Lower lobe of right lung (tissue), 2 donors: ENCODE measurements at regions not wholly inside any gene's neighbourhood (a gene's known extent, or its start where the extent isn't known, plus 50 kb on each side); places are given as distances from the start of the nearest gene placed in this dataset.
"Not testable (repeated sequence)": the region's sequence is repeated elsewhere in the genome, so short reads cannot be mapped to it uniquely, and the experiment has no call there.

Experiments used
- ATAC-seq, 2 donors: fragments of 200-7000 bp; cut with Tn5 transposase; one replicate each; pipeline ENCODE4 v1.9.1; 2020 to 2022; ENCODE audit warnings: mild to moderate bottlenecking in 2 of 2, moderate library complexity in 2 of 2
- DNase-seq: peaks from one replicate; pipeline ENCODE4 v3.0.0-alpha.2; 2020
- H3K27ac ChIP-seq: fragments of 200-600 bp; one replicate; pipeline ENCODE4 v1.8.0; 2022
- H3K27me3 ChIP-seq: fragments of 200-600 bp; one replicate; pipeline ENCODE4 v1.8.0; 2022; ENCODE audit warnings: low read depth
- H3K36me3 ChIP-seq: fragments of 200-600 bp; one replicate; pipeline ENCODE4 v1.8.0; 2022; ENCODE audit warnings: mild to moderate bottlenecking
- H3K4me1 ChIP-seq: fragments of 200-600 bp; one replicate; pipeline ENCODE4 v1.8.0; 2022
- H3K4me3 ChIP-seq: fragments of 200-600 bp; one replicate; pipeline ENCODE4 v1.8.0; 2022; ENCODE audit warnings: mild to moderate bottlenecking
- H3K9me3 ChIP-seq: fragments of 200-600 bp; one replicate; pipeline ENCODE4 v1.8.0; 2022
- intact Hi-C: fragments of 100-400 bp; cut with DNase I; formaldehyde crosslinking; loops from one replicate; pipeline ENCODE4 v1.11.0; 2022
- TF ChIP-seq, protein P1 (sequence below): fragments of 200-600 bp; IDR thresholded peaks from one replicate; pipeline ENCODE4 v1.8.0; 2022; ENCODE audit warnings: antibody characterized with exemption, mild to moderate bottlenecking
- donor health status: DM: no; HTN: yes; CAD: no; lungs with severe emphysema.

DNA sequence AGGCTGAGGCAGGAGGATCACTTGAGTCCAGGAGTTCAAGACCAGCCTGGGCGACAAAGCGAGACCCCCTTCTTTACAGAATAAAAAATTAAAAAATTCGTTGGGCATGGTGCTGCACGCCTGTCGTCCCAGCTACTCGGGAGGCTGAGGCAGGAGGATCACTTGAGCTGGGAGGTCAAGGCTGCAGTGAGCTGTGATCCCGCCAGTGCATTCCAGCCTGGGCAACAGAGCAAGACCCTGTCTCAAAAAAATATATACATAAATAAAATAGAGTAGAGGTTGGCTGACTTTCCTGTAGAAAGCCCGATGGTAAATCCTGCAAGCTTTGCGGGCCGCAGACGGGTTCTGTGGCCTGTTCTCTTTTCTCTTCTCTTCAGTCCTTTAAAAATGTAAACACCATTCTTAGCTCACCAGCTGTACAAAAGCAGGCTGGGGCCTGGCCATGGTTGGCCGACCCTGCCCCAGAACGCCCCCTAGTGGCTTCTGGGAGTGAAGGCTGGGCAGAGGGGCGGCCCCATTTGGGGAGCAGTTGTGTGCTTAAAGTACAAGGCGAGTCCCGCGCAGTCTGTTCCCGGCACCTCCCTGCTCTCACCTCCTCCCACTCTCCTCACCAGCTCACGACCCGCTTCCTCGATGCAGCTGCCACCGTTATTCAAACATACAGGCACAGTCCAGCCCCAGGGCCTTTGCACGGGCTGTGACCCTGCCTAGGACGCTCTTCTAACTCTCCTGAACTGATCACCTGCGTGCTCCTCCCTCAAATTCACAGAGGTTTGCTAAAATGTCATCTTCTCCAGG is 109.5 kb downstream of the CRLF3 start:
- H3K27ac ChIP-seq, H3K4me3 ChIP-seq, H3K36me3 ChIP-seq, H3K9me3 ChIP-seq, H3K4me1 ChIP-seq, H3K27me3 ChIP-seq, intact Hi-C loops: not testable (repeated sequence)
- ATAC-seq: peak; percentile 74 to 86
- TF ChIP-seq, protein P1, sequence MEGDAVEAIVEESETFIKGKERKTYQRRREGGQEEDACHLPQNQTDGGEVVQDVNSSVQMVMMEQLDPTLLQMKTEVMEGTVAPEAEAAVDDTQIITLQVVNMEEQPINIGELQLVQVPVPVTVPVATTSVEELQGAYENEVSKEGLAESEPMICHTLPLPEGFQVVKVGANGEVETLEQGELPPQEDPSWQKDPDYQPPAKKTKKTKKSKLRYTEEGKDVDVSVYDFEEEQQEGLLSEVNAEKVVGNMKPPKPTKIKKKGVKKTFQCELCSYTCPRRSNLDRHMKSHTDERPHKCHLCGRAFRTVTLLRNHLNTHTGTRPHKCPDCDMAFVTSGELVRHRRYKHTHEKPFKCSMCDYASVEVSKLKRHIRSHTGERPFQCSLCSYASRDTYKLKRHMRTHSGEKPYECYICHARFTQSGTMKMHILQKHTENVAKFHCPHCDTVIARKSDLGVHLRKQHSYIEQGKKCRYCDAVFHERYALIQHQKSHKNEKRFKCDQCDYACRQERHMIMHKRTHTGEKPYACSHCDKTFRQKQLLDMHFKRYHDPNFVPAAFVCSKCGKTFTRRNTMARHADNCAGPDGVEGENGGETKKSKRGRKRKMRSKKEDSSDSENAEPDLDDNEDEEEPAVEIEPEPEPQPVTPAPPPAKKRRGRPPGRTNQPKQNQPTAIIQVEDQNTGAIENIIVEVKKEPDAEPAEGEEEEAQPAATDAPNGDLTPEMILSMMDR: peak; percentile 63
- peak; percentile 73 for DNase-seq

DNA sequence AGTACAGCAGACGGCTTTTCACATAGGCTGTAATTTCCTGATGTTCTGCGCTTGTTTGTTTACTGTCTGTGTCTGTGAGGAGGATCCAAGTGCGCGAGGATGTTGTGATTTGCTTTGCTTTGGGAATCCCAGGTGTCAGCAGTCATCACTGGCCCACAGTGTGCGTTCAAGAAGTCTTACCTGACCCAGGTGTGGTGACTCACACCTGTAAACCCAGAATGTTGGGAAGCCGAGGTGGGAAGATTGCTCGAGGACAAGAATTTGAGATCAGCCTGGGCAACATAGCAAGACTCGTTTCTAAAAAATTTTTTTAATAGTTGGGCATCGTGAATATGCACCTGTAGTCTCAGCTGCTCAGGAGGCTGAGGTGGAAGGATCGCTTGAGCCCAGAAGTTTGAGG is 110.7 kb downstream of the CRLF3 start:
- ATAC-seq, H3K9me3 ChIP-seq, H3K36me3 ChIP-seq, H3K27me3 ChIP-seq, H3K4me3 ChIP-seq, H3K27ac ChIP-seq, H3K4me1 ChIP-seq, intact Hi-C loops: not testable (repeated sequence)
- DNase-seq: peak; percentile 14

DNA sequence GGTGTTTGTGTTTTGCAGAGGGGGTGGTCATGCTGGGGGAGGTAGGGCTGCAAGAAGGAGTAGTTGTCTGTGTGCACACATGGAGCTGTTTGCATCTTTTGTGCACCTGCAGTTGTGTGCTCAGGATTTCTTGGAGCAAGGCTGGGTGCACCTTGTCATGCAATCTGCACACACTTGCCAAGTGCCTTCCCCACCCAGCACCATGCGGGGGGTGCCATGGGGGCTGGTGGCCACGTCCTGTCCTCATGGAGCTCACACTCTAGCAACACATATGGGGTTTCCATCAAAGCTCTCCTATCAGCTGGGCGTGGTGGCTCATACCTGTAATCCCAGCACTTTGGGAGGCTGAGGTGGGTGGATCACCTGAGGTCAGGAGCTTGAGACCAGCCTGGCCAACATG is 111.6 kb downstream of the CRLF3 start:
- H3K9me3 ChIP-seq, H3K36me3 ChIP-seq, DNase-seq, H3K27me3 ChIP-seq, ATAC-seq, H3K4me3 ChIP-seq, H3K27ac ChIP-seq, intact Hi-C loops: not testable (repeated sequence)
- peaks cover 12% of the 10 kb centered on the region for H3K4me1 ChIP-seq

DNA sequence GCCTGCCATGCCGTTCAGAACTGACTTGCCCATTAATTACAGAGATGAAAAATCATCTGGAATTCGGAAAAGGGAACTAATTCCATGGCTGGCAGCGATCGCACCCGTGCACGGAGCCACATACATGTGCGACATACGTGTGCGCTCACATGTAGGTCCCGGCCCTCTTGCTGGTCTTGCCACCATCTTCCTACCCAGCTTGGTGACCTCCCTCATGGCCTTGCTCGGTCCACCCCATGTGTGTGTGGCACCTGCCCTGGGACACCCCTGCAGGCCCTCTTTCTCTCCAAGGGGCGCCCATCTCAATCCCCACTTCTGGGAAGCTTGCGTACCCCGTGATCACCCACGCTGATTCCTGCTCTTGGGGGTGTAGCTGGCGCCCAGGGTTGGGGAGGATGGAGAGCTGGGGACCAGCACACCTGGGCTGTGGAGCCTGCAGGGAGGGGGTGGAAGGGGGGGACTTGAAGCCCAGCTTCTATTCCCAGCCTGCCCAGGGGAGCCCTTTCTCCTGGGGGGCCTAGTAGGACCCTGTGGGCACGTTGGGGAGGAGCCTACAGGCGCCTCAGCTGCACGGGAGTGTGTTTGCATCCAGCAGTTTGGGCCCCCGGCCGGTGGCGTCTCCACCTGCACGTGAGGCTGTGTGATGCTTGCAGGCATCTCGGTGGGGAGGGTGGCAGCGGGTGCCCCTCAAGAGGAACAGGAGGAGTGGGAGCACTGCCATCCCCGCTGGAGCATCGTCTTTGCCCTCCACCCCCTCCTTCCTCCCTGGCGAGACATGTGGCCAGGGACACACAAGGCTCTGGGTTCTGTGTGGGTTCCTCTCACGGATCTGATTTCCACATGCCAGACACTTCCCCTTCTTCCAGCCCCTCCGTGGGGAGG is 112.6 kb downstream of the CRLF3 start:
- peaks cover 15% of the 10 kb centered on the region for H3K4me1 ChIP-seq
- DNase-seq, H3K36me3 ChIP-seq, H3K27ac ChIP-seq, H3K27me3 ChIP-seq, H3K9me3 ChIP-seq, ATAC-seq, H3K4me3 ChIP-seq, intact Hi-C loops: not testable (repeated sequence)

DNA sequence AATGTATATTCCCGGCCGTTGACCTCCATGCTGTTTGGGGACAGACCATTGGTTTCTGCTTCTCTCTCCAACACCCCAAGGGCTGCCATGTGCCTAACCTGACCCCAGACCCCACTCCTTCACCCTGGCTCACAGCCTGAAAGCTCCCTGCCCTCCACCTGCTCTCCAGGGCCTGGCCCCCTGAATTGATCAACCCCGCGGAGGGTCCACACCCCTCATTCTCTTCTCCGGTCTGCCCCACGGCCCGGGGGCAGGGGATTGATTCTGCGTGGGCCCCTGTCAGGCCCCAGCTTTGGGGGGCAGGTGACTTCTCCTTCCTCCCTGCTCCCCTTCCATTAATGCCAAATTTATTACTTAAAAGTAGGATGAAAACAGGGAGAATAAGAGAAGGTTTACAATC is 113.3 kb downstream of the CRLF3 start:
- intact Hi-C loops, DNase-seq, H3K4me3 ChIP-seq, H3K27me3 ChIP-seq, H3K27ac ChIP-seq, ATAC-seq, H3K36me3 ChIP-seq, H3K9me3 ChIP-seq: not testable (repeated sequence)
- peaks cover 15% of the 10 kb centered on the region for H3K4me1 ChIP-seq

DNA sequence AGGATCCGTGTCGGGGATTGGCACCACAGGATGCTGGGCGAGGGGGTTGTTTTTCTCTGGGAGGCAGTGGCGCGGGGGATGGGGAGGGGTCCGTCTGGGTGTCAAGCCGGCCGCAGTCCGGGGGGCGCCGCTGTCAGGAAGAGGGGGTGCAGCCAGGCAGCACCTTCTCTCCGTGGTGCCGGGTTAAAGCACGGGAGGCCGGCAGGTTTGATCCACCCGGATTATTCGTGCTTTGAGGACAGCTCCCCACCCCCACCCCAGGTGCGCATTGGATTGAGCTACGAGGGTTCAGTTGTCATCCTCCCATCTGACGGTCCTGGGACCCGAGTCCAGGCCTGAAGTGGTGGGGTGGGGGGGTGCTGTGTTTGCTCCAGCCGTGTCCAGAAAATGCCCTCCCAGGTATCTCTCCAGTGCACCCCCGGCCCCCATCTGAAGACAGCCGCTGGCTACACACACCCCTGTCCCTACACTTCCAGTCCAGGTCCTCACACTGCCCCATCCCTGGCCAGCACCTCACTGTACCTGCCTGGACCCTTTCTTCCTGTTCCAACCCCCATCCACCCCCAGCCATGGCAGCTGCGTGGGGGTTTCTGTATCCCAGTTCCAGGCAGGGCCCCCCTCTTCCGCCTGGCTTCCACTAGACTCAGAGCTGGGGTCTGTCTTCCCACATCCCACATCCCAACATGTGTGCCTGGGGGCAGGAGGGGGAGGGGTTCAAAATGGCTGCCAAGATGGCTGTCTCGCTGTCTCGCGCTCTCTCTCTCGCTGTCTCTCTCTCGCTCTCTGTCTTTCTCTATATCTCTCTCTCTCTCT is 114.0 kb downstream of the CRLF3 start:
- H3K36me3 ChIP-seq, H3K27ac ChIP-seq, H3K27me3 ChIP-seq, intact Hi-C loops, DNase-seq, ATAC-seq, H3K9me3 ChIP-seq: not testable (repeated sequence)
- peaks cover 15% of the 10 kb centered on the region for H3K4me1 ChIP-seq
- H3K4me3 ChIP-seq: peak overlapping the region; percentile 73

DNA sequence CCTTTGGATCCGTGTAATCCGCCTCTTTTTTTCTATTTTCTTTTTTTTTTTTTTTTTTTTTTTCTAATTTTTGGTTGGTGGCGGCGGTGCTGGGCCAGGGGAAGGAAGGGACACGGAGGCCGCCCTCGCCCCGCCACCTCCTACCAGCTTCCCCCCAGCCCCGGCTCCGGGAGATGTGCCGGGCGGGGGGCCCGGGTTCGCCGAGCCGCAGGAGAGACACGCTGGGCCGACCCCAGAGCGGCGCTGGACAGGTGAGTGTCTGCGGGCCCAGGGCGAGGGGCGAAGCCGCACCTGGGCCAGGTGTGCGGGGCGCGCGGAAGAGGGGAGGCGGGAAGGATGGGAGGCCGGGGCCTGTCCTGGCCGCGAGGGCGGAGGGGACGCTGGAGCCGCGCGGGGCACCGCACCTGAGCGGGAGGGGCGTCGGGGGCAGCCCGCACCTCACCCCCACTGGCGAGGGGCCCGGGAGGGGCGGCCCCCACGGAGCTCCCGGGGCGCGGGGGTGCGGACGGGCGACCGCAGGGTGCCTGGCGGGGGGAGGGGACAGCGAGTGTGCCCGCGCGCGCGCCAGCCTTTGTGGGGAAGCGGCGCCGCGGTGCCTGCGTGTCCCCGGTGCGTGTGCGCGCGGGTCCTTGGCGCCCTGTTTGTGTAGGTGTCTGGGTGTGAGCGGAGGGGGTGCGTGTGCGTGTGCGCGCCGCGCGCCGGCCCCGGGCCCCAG is 114.8 kb downstream of the CRLF3 start:
- Histone ChIP-seq H3K4me1 (peaks cover 15% of the 10 kb centered on the region), H3K4me3 (peak overlapping the region; percentile 73)
- ATAC-seq: peak; percentile 2 to 7
- H3K36me3 ChIP-seq, H3K27ac ChIP-seq, H3K27me3 ChIP-seq, H3K9me3 ChIP-seq, intact Hi-C loops: not testable (repeated sequence)
- peak; percentile 53 for DNase-seq

DNA sequence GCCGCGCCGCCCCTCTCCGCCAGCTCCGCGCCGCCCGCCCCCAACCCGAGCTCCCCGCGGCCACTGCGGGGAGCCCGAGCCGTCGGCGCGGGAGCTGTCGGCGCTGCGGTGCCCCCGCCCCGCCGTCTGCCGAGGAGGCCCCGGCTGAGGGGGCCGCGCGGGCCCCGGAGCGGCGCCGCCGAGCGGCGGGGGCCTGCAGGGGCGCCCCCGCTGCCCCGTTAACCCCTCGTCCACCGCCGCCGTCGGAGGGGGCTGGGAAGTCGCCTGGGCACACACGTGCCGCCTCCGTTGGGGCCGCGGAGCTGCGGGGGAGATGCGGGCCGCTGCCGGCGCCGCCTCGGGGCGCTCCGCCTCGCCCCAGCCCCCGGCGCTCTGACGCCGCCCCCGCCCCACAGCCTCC is 115.4 kb downstream of the CRLF3 start:
- intact Hi-C loops, ATAC-seq: not testable (repeated sequence)

DNA sequence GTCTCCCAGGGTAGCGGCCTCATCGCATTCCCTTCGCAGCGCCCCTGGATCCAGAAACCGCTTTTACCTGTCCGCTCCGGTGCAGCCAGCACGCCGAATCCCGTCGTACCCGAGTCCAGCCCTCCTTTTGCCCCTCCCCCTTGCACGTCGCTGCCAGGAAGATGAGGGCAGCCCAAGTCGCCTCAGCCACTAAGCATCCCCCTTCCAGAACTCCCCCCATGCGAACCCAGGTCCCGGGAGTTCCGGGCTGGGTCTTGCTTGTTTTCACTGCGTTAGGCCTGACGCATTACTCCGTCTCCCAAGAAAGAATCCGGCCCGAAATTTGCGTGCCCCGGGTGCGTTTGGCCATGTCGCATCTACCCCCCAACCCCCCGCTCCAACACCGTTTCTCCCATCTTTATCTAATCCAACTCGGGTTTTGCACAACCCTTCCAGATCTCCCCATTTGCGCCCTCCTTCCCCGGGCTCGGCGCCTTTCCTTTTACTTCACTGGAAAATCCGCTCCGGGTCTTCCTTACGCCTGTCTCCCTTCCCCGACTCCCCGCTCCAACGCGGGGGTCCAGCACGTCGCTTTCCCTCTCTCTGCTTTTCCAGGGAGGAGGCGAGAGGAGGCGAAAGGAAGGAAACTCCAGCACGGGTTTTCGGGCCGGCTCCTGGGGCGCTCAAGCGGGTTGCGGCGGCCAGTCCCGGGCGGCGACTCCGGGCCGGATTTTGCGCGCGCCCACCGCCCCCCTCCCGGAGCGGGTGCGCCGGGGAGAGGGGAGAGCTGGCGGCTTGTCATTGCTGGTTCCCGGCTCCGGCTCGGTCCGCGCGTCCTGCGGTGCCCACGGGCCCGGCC is 116.0 kb downstream of the CRLF3 start:
- intact Hi-C loops, H3K27me3 ChIP-seq, H3K36me3 ChIP-seq, H3K9me3 ChIP-seq: not testable (repeated sequence)
- DNase-seq: peak; percentile 86
- peaks cover 15% of the 10 kb centered on the region for H3K4me1 ChIP-seq
- peak overlapping the region; percentile 73 for H3K4me3 ChIP-seq
- ATAC-seq: peak; percentile 90
- H3K27ac ChIP-seq: peak overlapping the region; percentile 50

More for the DNA sequence above, 115.4 kb downstream of the CRLF3 start:
- not testable (repeated sequence) for H3K36me3 ChIP-seq, H3K27me3 ChIP-seq, H3K9me3 ChIP-seq, DNase-seq
- H3K27ac ChIP-seq: peak overlapping the region; percentile 50
- peaks cover 15% of the 10 kb centered on the region for H3K4me1 ChIP-seq
- peak overlapping the region; percentile 73 for H3K4me3 ChIP-seq

DNA sequence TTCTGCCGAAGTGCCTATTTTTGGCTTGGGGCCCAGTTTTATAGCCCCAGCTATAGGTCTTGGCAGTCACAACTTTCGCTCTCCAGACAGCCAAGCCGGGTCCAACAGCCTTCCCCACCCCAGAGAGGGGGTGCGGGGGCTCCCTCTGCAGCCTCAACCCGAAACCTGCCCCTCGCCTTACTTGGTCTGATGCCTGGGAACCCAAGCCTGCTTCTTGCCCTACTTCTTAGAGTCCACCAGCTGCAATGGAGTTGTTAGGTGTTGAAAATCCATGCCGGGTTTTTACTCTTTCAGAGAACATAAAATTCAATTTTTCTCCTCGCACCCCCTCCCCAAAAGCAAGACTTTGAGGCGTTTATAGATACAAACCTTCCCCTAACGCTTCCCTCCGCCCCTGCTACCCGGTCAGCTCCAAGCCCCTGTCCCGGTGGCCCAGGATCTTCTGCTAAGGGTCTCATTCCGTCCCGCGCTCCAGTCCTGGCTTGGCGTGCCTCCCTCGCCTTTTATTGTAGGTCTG is 116.7 kb downstream of the CRLF3 start:
- ATAC-seq: peak in 1 of 2 donors; percentile 31
- H3K27ac ChIP-seq: peak overlapping the region; percentile 50
- peak overlapping the region; percentile 73 for H3K4me3 ChIP-seq
- DNase-seq, H3K27me3 ChIP-seq, intact Hi-C loops, H3K36me3 ChIP-seq, H3K9me3 ChIP-seq: not testable (repeated sequence)
- peaks cover 15% of the 10 kb centered on the region for H3K4me1 ChIP-seq
